MM.1S (cell line): ENCODE measurements at regions not wholly inside any gene's neighbourhood (a gene's known extent, or its start where the extent isn't known, plus 50 kb on each side); places are given as distances from the start of the nearest gene placed in this dataset.

Experiments
- DNase-seq: peaks from one replicate; pipeline ENCODE4 v3.0.0-alpha.2; 2015
- H2AFZ ChIP-seq: fragments of 300-600 bp; sonication (generic); 2 replicates; pipeline ENCODE4 v1.6.0; 2016; ENCODE audit warnings: antibody characterized with exemption, low read length
- H3F3A ChIP-seq: fragments of 300-600 bp; sonication (generic); 2 replicates; pipeline ENCODE4 v1.6.1; 2016; ENCODE audit warnings: mild to moderate bottlenecking, antibody characterized with exemption, low read length, moderate library complexity, mixed read lengths; ENCODE audit not compliant: insufficient read depth
- H3K27ac ChIP-seq: fragments of 300-600 bp; sonication (generic); 2 replicates; pipeline ENCODE4 v1.5.1; 2016; ENCODE audit warnings: mild to moderate bottlenecking, low read length
- H3K27me3 ChIP-seq: fragments of 300-600 bp; sonication (generic); replicated peaks from 2 replicates; pipeline ENCODE4 v1.6.0; 2016; ENCODE audit warnings: low read length; ENCODE audit not compliant: insufficient read depth
- H3K36me3 ChIP-seq: fragments of 300-600 bp; sonication (generic); replicated peaks from 2 replicates; pipeline ENCODE4 v1.6.1; 2016; ENCODE audit warnings: mild to moderate bottlenecking, low read length, mixed read lengths; ENCODE audit not compliant: insufficient read depth
- H3K4me1 ChIP-seq: fragments of 300-600 bp; sonication (generic); 2 replicates; pipeline ENCODE4 v1.6.1; 2016; ENCODE audit warnings: low read length, mixed read lengths
- H3K4me2 ChIP-seq: fragments of 300-600 bp; sonication (generic); 2 replicates; pipeline ENCODE4 v1.6.0; 2016; ENCODE audit warnings: low read depth, low read length
- H3K4me3 ChIP-seq: fragments of 300-600 bp; sonication (generic); 2 replicates; pipeline ENCODE4 v1.5.1; 2016; ENCODE audit warnings: low read length, mixed read lengths
- H3K79me2 ChIP-seq: fragments of 300-600 bp; sonication (generic); 2 replicates; pipeline ENCODE4 v1.6.1; 2016; ENCODE audit warnings: mixed run types, low read length, mixed read lengths
- H3K9ac ChIP-seq: fragments of 300-600 bp; sonication (generic); 2 replicates; pipeline ENCODE4 v1.6.1; 2016; ENCODE audit warnings: low read length, mixed read lengths
- H3K9me2 ChIP-seq: fragments of 300-600 bp; sonication (generic); replicated peaks from 2 replicates; pipeline ENCODE4 v1.6.1; 2016; ENCODE audit warnings: mild to moderate bottlenecking, low read length, mixed read lengths; ENCODE audit not compliant: insufficient read depth
- H3K9me3 ChIP-seq: fragments of 300-600 bp; sonication (generic); replicated peaks from 2 replicates; pipeline ENCODE4 v1.6.1; 2016; ENCODE audit warnings: mild to moderate bottlenecking, low read length, mixed read lengths; ENCODE audit not compliant: insufficient read depth
- H4K20me1 ChIP-seq: fragments of 300-600 bp; sonication (generic); 2 replicates; pipeline ENCODE4 v1.6.1; 2016; ENCODE audit warnings: mild to moderate bottlenecking, low read length, moderate library complexity, mixed read lengths; ENCODE audit not compliant: insufficient read depth
- EZH2 ChIP-seq: fragments of 300-600 bp; sonication (generic); optimal IDR thresholded peaks from 2 replicates; pipeline ENCODE3; 2017; ENCODE audit warnings: low read depth, mild to moderate bottlenecking, antibody characterized with exemption, low read length, mixed read lengths
- EZH2phosphoT487 ChIP-seq: fragments of 300-600 bp; sonication (generic); IDR thresholded peaks from 2 replicates; pipeline ENCODE4 v1.6.1; 2018; ENCODE audit warnings: antibody characterized with exemption, low read length
- TF ChIP-seq, protein P1 (sequence below): fragments of 300-600 bp; sonication (generic); IDR thresholded peaks from 2 replicates; pipeline ENCODE4 v1.5.1; 2016; ENCODE audit warnings: antibody characterized with exemption, low read length, mixed read lengths

DNA sequence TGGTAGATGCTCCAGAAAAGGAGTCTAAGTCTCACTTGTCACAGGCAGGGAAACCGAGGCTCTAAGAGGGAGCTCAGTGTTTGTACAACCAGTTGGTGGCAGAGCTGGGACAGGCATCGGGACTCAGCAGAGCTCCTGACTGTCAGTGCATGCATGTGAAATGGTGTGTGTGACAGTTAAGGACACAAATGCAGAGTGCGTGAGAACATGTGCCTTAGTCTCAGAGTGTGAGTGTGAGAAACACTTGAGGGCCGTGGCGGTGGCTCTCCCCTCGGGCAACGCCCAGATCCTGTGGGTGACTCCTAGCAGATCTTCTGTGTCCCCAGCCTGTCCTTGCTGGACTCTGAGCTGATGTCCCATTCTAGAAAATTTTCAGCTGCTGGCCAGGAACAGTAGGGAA lies 362.6 kb downstream of the MATN1 start:
- peaks cover 77% of the 10 kb centered on the region for H3K27me3 ChIP-seq
- H4K20me1 ChIP-seq: no peaks in the 10 kb centered on the region
- no peak overlapping the region for H3K4me2 ChIP-seq
- H3K9me3 ChIP-seq: no peaks in the 10 kb centered on the region
- H2AFZ ChIP-seq: no peak overlapping the region
- no peaks in the 10 kb centered on the region for H3K9me2 ChIP-seq
- no peaks in the 10 kb centered on the region for H3K79me2 ChIP-seq
- DNase-seq: no peak
- H3F3A ChIP-seq: no peaks in the 10 kb centered on the region
- TF ChIP-seq EZH2phosphoT487 (no peak), EZH2 (no peak)
- TF ChIP-seq, protein P1, sequence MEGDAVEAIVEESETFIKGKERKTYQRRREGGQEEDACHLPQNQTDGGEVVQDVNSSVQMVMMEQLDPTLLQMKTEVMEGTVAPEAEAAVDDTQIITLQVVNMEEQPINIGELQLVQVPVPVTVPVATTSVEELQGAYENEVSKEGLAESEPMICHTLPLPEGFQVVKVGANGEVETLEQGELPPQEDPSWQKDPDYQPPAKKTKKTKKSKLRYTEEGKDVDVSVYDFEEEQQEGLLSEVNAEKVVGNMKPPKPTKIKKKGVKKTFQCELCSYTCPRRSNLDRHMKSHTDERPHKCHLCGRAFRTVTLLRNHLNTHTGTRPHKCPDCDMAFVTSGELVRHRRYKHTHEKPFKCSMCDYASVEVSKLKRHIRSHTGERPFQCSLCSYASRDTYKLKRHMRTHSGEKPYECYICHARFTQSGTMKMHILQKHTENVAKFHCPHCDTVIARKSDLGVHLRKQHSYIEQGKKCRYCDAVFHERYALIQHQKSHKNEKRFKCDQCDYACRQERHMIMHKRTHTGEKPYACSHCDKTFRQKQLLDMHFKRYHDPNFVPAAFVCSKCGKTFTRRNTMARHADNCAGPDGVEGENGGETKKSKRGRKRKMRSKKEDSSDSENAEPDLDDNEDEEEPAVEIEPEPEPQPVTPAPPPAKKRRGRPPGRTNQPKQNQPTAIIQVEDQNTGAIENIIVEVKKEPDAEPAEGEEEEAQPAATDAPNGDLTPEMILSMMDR: no peak
- no peak overlapping the region for H3K27ac ChIP-seq
- H3K9ac ChIP-seq: no peak overlapping the region
- H3K4me1 ChIP-seq: no peaks in the 10 kb centered on the region
- H3K4me3 ChIP-seq: no peak overlapping the region
- no peaks in the 10 kb centered on the region for H3K36me3 ChIP-seq

DNA sequence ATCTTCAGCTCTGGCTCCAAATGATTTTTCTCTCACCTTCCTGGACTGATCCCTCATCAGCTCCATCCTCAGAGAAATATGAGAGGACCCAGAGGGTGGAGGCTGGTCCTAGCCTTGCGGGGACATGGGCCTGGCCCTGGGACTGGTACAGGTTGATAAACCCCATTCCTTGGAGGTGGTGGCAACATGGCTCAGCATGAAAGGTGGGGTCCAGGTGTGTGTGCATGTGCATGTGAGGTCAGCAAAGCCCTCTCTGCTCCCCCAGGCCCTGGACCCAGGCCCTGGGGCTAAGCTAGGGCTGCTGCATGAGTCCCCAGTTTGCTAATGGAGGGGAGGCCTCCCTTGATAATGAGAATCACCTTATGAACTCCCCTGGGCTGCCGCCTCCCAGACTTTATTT lies 363.1 kb downstream of the MATN1 start:
- H3K9me3 ChIP-seq: no peaks in the 10 kb centered on the region
- H3K79me2 ChIP-seq: no peaks in the 10 kb centered on the region
- H3K9ac ChIP-seq: no peak overlapping the region
- H3K4me3 ChIP-seq: no peak overlapping the region
- no peak for DNase-seq
- H4K20me1 ChIP-seq: no peaks in the 10 kb centered on the region
- peaks cover 78% of the 10 kb centered on the region for H3K27me3 ChIP-seq
- TF ChIP-seq EZH2: no peak
- TF ChIP-seq, protein P1: no peak
- no peak for TF ChIP-seq EZH2phosphoT487
- no peaks in the 10 kb centered on the region for H3K9me2 ChIP-seq
- no peaks in the 10 kb centered on the region for H3F3A ChIP-seq
- no peak overlapping the region for H2AFZ ChIP-seq
- H3K27ac ChIP-seq: no peak overlapping the region
- no peaks in the 10 kb centered on the region for H3K4me1 ChIP-seq
- H3K4me2 ChIP-seq: no peak overlapping the region
- no peaks in the 10 kb centered on the region for H3K36me3 ChIP-seq

DNA sequence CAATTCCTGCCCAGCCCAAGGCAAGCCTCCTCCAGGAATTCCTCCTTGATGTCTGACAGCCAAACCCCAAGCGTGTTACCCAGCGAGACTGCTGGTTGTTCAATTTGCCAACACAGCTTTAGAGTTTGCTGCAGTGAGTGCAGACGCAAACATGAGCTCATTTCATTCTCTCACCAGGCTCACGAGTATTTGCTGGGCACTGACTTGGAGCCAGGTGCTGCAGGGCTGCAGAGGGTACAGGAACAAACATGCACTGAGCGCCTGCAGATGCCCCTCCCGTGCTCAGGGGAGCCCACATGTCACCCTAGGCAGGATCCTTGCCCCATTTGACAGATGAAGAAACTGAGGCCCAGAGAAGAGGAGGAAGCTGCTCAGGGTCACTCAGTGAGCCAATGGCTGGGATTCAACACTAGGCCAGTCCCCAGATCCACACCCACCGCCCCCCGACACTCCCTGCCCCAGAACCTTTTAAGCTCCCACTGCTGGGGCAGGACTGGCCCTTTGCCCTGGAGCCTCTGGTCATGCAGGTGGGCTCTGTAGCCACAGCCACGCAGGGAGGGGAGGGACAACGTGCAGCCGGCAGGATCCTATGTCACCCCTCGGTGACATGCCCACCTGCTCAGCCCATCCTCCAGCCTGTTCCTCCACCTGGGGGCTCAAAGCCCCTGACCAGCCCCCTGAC lies 363.7 kb downstream of the MATN1 start:
- no peaks in the 10 kb centered on the region for H3K79me2 ChIP-seq
- no peak overlapping the region for H3K4me3 ChIP-seq
- H4K20me1 ChIP-seq: no peaks in the 10 kb centered on the region
- H3K36me3 ChIP-seq: no peaks in the 10 kb centered on the region
- peaks cover 78% of the 10 kb centered on the region for H3K27me3 ChIP-seq
- no peak overlapping the region for H3K4me2 ChIP-seq
- H3K9me3 ChIP-seq: no peaks in the 10 kb centered on the region
- no peaks in the 10 kb centered on the region for H3K9me2 ChIP-seq
- TF ChIP-seq, protein P1: no peak
- TF ChIP-seq EZH2phosphoT487 (no peak), EZH2 (no peak)
- H3K4me1 ChIP-seq: no peaks in the 10 kb centered on the region
- no peak for DNase-seq
- no peak overlapping the region for H3K27ac ChIP-seq
- H3F3A ChIP-seq: no peaks in the 10 kb centered on the region
- H2AFZ ChIP-seq: no peak overlapping the region
- H3K9ac ChIP-seq: no peak overlapping the region
